ENCODE measurements at regions not wholly inside any gene's neighbourhood (a gene's known extent, or its start where the extent isn't known, plus 50 kb on each side); places are given as distances from the start of the nearest gene placed in this dataset.

DNA sequence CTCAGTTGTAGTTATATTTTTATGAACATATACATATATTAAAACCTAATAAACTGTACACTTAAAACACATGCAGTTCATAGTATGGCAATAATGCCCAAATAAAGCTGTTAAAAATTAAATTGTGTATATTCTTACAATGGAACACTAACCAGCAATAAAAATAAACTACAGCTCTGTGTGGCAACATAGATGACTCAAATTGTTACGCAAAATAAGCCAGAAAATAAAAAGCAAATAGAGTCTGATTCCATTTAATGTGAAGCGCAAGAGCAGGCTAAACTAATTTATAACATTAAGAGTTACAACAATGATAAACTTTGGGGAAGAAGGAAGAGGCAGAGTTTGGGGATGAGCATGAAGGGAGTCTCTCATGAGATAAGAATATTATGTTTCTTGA, 597.3 kb downstream of the TLE1 start:
- Histone ChIP-seq H2BK12ac (ENCODE audit: low read length) (no peak overlapping the region), H3K4me2 (ENCODE audit: insufficient read depth, low read length, poor library complexity, severe bottlenecking) (no peak overlapping the region), H2BK15ac (ENCODE audit: low read length) (no peak overlapping the region), H2AFZ (ENCODE audit: low read length) (no peak overlapping the region), H3K14ac (ENCODE audit: low read length) (no peak overlapping the region), H3K27ac (replicated peaks; ENCODE audit: low read length) (no peak overlapping the region), H2BK120ac (ENCODE audit: low read depth, low read length) (no peak overlapping the region), H3K9me3 (replicated peaks in 1 of 2; ENCODE audit: control insufficient read depth in 2 of 2, insufficient read depth in 1 of 2, low read depth in 1 of 2, low read length in 2 of 2) (peaks cover 0 to 2% of the 10 kb centered on the region in 2 donors), H3K4me1 (ENCODE audit: control insufficient read depth in 2 of 2, insufficient read depth in 1 of 2, low read depth in 1 of 2, low read length in 2 of 2) (no peaks in the 10 kb centered on the region), H3K18ac (ENCODE audit: low read length) (no peak overlapping the region), H4K91ac (ENCODE audit: low read depth, low read length, poor library complexity) (no peak overlapping the region), H3K9ac (ENCODE audit: low read depth, low read length, poor library complexity) (no peak overlapping the region), H3K4me3 (ENCODE audit: low read length in 2 of 2) (no peak overlapping the region), H3K27me3 (ENCODE audit: control insufficient read depth in 3 of 3, insufficient read depth in 3 of 3, low read depth in 1 of 3, low read length in 3 of 3) (no peaks in the 10 kb centered on the region), H2AK5ac (ENCODE audit: low read depth, low read length) (no peak overlapping the region), H4K8ac (ENCODE audit: low read depth, low read length) (no peak overlapping the region), H2BK5ac (ENCODE audit: low read length) (no peak overlapping the region), H3K79me1 (ENCODE audit: low read depth, low read length) (no peaks in the 10 kb centered on the region), H3K36me3 (replicated peaks in 1 of 2; ENCODE audit: control insufficient read depth in 2 of 2, insufficient read depth in 2 of 2, low read length in 2 of 2) (no peaks in the 10 kb centered on the region), H3K23ac (ENCODE audit: low read depth, low read length, poor library complexity) (no peak overlapping the region), H3K4ac (ENCODE audit: low read length) (no peak overlapping the region)
- no CpG with 5 or more reads among the region's 2 CpGs for WGBS, 2 donors (ENCODE audit: extremely low coverage in 2 of 2, insufficient read length in 2 of 2, insufficient replicate concordance in 1 of 2)
- DNase-seq (ENCODE audit: low spot score), result no peak

DNA sequence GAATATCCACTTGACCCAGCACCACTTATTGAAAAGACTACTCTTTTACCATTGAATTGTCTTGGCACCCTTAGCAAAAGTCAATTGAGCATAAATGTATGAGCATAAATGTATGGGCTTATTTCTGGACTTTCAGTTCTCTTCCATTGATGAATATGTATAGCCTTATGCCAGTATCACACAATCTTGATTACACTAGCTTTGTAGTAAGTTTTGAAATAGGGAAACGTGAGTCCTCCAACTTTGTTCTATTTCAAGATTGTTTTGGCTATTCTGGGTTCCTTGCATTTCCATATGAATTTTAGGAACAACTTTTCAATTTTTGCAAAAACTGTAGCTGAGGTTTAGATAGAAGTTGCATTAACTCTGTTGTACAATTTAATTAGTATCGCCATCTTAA, 601.0 kb downstream of the TLE1 start:
- H2BK5ac ChIP-seq (ENCODE audit: low read length), result no peak overlapping the region
- H4K91ac ChIP-seq (ENCODE audit: low read depth, low read length, poor library complexity), result no peak overlapping the region
- H3K27ac ChIP-seq (replicated peaks; ENCODE audit: low read length), result no peak overlapping the region
- DNase-seq (ENCODE audit: low spot score), result no peak
- H4K8ac ChIP-seq (ENCODE audit: low read depth, low read length), result no peak overlapping the region
- H2BK120ac ChIP-seq (ENCODE audit: low read depth, low read length), result no peak overlapping the region
- H3K79me1 ChIP-seq (ENCODE audit: low read depth, low read length), result no peaks in the 10 kb centered on the region
- H3K9ac ChIP-seq (ENCODE audit: low read depth, low read length, poor library complexity), result no peak overlapping the region
- no CpG with 5 or more reads among the region's 2 CpGs for WGBS, 2 donors (ENCODE audit: extremely low coverage in 2 of 2, insufficient read length in 2 of 2, insufficient replicate concordance in 1 of 2)
- H3K23ac ChIP-seq (ENCODE audit: low read depth, low read length, poor library complexity), result no peak overlapping the region
- no peaks in the 10 kb centered on the region for H3K27me3 ChIP-seq (ENCODE audit: control insufficient read depth in 3 of 3, insufficient read depth in 3 of 3, low read depth in 1 of 3, low read length in 3 of 3)
- H3K9me3 ChIP-seq (replicated peaks in 1 of 2; ENCODE audit: control insufficient read depth in 2 of 2, insufficient read depth in 1 of 2, low read depth in 1 of 2, low read length in 2 of 2), result peaks cover 0 to 2% of the 10 kb centered on the region in 2 donors
- H3K36me3 ChIP-seq (replicated peaks in 1 of 2; ENCODE audit: control insufficient read depth in 2 of 2, insufficient read depth in 2 of 2, low read length in 2 of 2), result no peaks in the 10 kb centered on the region
- no peak overlapping the region for H3K18ac ChIP-seq (ENCODE audit: low read length)
- no peak overlapping the region for H2AK5ac ChIP-seq (ENCODE audit: low read depth, low read length)
- no peak overlapping the region for H2BK15ac ChIP-seq (ENCODE audit: low read length)
- no peak overlapping the region for H3K4ac ChIP-seq (ENCODE audit: low read length)
- H3K14ac ChIP-seq (ENCODE audit: low read length), result no peak overlapping the region
- H3K4me2 ChIP-seq (ENCODE audit: insufficient read depth, low read length, poor library complexity, severe bottlenecking), result no peak overlapping the region
- H2AFZ ChIP-seq (ENCODE audit: low read length), result no peak overlapping the region
- peaks cover 0 to 2% of the 10 kb centered on the region in 2 donors for H3K4me1 ChIP-seq (ENCODE audit: control insufficient read depth in 2 of 2, insufficient read depth in 1 of 2, low read depth in 1 of 2, low read length in 2 of 2)
- no peak overlapping the region for H2BK12ac ChIP-seq (ENCODE audit: low read length)
- H3K4me3 ChIP-seq (ENCODE audit: low read length in 2 of 2), result no peak overlapping the region

DNA sequence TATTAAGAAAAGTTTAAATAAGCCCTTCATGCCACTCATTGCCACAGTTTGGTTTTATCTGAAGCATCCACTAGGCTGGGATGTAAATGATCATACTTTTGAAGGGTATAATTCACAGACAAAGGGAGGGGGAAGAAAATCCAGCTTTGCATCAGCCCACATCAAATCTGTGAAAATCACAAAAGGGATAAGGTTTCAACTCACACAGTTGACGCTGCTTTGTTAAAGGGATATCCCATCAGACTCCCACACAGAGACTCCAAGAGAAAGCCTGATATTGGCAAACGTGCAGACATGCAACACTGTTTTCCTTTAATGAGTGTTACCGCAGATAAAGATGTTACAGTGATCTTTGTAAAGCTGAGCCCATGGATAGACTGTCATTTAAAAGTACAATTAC, 602.9 kb downstream of the TLE1 start:
- Histone ChIP-seq H3K4ac (ENCODE audit: low read length) (no peak overlapping the region), H3K4me1 (ENCODE audit: control insufficient read depth in 2 of 2, insufficient read depth in 1 of 2, low read depth in 1 of 2, low read length in 2 of 2) (peaks cover 0 to 3% of the 10 kb centered on the region in 2 donors), H3K4me3 (ENCODE audit: low read length in 2 of 2) (no peak overlapping the region), H2BK5ac (ENCODE audit: low read length) (no peak overlapping the region), H3K9ac (ENCODE audit: low read depth, low read length, poor library complexity) (no peak overlapping the region), H2AK5ac (ENCODE audit: low read depth, low read length) (no peak overlapping the region), H2BK12ac (ENCODE audit: low read length) (no peak overlapping the region), H4K8ac (ENCODE audit: low read depth, low read length) (no peak overlapping the region), H3K23ac (ENCODE audit: low read depth, low read length, poor library complexity) (no peak overlapping the region), H3K4me2 (ENCODE audit: insufficient read depth, low read length, poor library complexity, severe bottlenecking) (no peak overlapping the region), H3K18ac (ENCODE audit: low read length) (no peak overlapping the region), H3K27me3 (ENCODE audit: control insufficient read depth in 3 of 3, insufficient read depth in 3 of 3, low read depth in 1 of 3, low read length in 3 of 3) (no peaks in the 10 kb centered on the region), H2BK15ac (ENCODE audit: low read length) (no peak overlapping the region), H2BK120ac (ENCODE audit: low read depth, low read length) (no peak overlapping the region), H2AFZ (ENCODE audit: low read length) (no peak overlapping the region), H3K14ac (ENCODE audit: low read length) (no peak overlapping the region), H3K9me3 (replicated peaks in 1 of 2; ENCODE audit: control insufficient read depth in 2 of 2, insufficient read depth in 1 of 2, low read depth in 1 of 2, low read length in 2 of 2) (no peaks in the 10 kb centered on the region), H3K36me3 (replicated peaks in 1 of 2; ENCODE audit: control insufficient read depth in 2 of 2, insufficient read depth in 2 of 2, low read length in 2 of 2) (no peaks in the 10 kb centered on the region), H3K79me1 (ENCODE audit: low read depth, low read length) (no peaks in the 10 kb centered on the region), H4K91ac (ENCODE audit: low read depth, low read length, poor library complexity) (no peak overlapping the region), H3K27ac (replicated peaks; ENCODE audit: low read length) (no peak overlapping the region)
- WGBS, 2 donors (ENCODE audit: extremely low coverage in 2 of 2, insufficient read length in 2 of 2, insufficient replicate concordance in 1 of 2), result no CpG with 5 or more reads among the region's 3 CpGs
- no peak for DNase-seq (ENCODE audit: low spot score)

DNA sequence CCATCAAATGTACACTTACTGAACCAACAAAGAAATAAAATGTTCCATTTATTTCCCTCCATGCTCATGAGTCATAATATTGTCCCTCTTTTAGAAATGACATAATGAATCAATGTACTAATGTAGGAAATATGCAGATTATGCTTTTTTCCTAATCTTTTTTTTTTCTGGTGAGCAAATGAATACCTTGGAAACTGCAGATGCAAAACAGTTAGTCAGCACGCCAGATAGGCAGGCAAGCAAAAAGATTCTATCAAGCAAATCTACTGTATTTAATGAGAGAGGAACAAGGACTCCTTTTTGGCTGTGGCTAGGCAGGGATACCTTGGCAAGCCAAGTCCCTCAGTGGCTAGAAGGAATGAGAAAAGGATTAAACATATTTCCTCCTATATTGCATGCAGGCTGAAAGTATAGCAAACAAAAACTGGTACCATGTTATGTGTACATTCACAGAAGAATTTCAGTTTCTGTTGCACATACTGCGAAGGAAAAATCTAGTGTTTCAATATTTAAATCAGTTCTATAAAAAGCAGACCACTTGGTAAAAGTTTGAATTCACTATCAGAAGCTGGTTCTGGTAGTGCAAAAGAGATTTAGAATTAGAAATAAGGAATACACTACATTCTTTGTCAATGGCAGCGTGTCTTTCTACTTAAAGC, 605.4 kb downstream of the TLE1 start:
- H3K14ac ChIP-seq (ENCODE audit: low read length), result no peak overlapping the region
- no peak overlapping the region for H4K8ac ChIP-seq (ENCODE audit: low read depth, low read length)
- no peak overlapping the region for H2BK12ac ChIP-seq (ENCODE audit: low read length)
- H2BK120ac ChIP-seq (ENCODE audit: low read depth, low read length), result no peak overlapping the region
- no peak overlapping the region for H3K4me3 ChIP-seq (ENCODE audit: low read length in 2 of 2)
- no peak overlapping the region for H2BK15ac ChIP-seq (ENCODE audit: low read length)
- no peaks in the 10 kb centered on the region for H3K79me1 ChIP-seq (ENCODE audit: low read depth, low read length)
- no peak overlapping the region for H4K91ac ChIP-seq (ENCODE audit: low read depth, low read length, poor library complexity)
- no peak overlapping the region for H2AK5ac ChIP-seq (ENCODE audit: low read depth, low read length)
- peaks cover 0 to 3% of the 10 kb centered on the region in 2 donors for H3K4me1 ChIP-seq (ENCODE audit: control insufficient read depth in 2 of 2, insufficient read depth in 1 of 2, low read depth in 1 of 2, low read length in 2 of 2)
- no peak overlapping the region for H3K23ac ChIP-seq (ENCODE audit: low read depth, low read length, poor library complexity)
- H3K4me2 ChIP-seq (ENCODE audit: insufficient read depth, low read length, poor library complexity, severe bottlenecking), result no peak overlapping the region
- H3K4ac ChIP-seq (ENCODE audit: low read length), result no peak overlapping the region
- H3K27ac ChIP-seq (replicated peaks; ENCODE audit: low read length), result no peak overlapping the region
- no peak overlapping the region for H2AFZ ChIP-seq (ENCODE audit: low read length)
- no peak overlapping the region for H3K9ac ChIP-seq (ENCODE audit: low read depth, low read length, poor library complexity)
- no peak for DNase-seq (ENCODE audit: low spot score)
- no peaks in the 10 kb centered on the region for H3K27me3 ChIP-seq (ENCODE audit: control insufficient read depth in 3 of 3, insufficient read depth in 3 of 3, low read depth in 1 of 3, low read length in 3 of 3)
- no peaks in the 10 kb centered on the region for H3K36me3 ChIP-seq (replicated peaks in 1 of 2; ENCODE audit: control insufficient read depth in 2 of 2, insufficient read depth in 2 of 2, low read length in 2 of 2)
- H3K9me3 ChIP-seq (replicated peaks in 1 of 2; ENCODE audit: control insufficient read depth in 2 of 2, insufficient read depth in 1 of 2, low read depth in 1 of 2, low read length in 2 of 2), result no peaks in the 10 kb centered on the region
- no peak overlapping the region for H2BK5ac ChIP-seq (ENCODE audit: low read length)
- no CpG with 5 or more reads among the region's 3 CpGs for WGBS, 2 donors (ENCODE audit: extremely low coverage in 2 of 2, insufficient read length in 2 of 2, insufficient replicate concordance in 1 of 2)
- no peak overlapping the region for H3K18ac ChIP-seq (ENCODE audit: low read length)
